IPS DF 4.7 (cell line): ENCODE measurements at regions not wholly inside any gene's neighbourhood (a gene's known extent, or its start where the extent isn't known, plus 50 kb on each side); places are given as distances from the start of the nearest gene placed in this dataset.

Source experiments
- DNase-seq: peaks from one replicate; pipeline ENCODE4 v3.0.0-alpha.2; 2013; ENCODE audit warnings: low spot score; ENCODE audit errors: extremely low read depth

- DNase-seq, result no peak
Measured at GRCh38 chr15:93179072-93179471, 90.1 kb upstream of the RGMA start.

- no peak for DNase-seq
Measured at GRCh38 chr15:93178371-93178770, 89.4 kb upstream of the RGMA start.

GRCh38 chr15:93176065-93176464, 87.1 kb upstream of the RGMA start:
- no peak for DNase-seq

- DNase-seq, result no peak
Measured at GRCh38 chr15:93174836-93175235, 85.8 kb upstream of the RGMA start.

GRCh38 chr15:93173369-93173768, 84.4 kb upstream of the RGMA start:
- no peak for DNase-seq

- DNase-seq, result no peak
Measured at GRCh38 chr15:93171476-93171875, 82.5 kb upstream of the RGMA start.

GRCh38 chr15:93170329-93170728, 81.3 kb upstream of the RGMA start:
- DNase-seq, result no peak

- no peak for DNase-seq
Measured at GRCh38 chr15:93168910-93169309, 79.9 kb upstream of the RGMA start.

- DNase-seq, result no peak
Measured at GRCh38 chr15:93167291-93167690, 78.3 kb upstream of the RGMA start.

- DNase-seq, result no peak
Measured at GRCh38 chr15:93166675-93167074, 77.7 kb upstream of the RGMA start.

GRCh38 chr15:93165734-93166470, 76.9 kb upstream of the RGMA start:
- DNase-seq, result no peak

- no peak for DNase-seq
Measured at GRCh38 chr15:93164409-93164808, 75.4 kb upstream of the RGMA start.

- no peak for DNase-seq
Measured at GRCh38 chr15:93162560-93162959, 73.5 kb upstream of the RGMA start.

- no peak for DNase-seq
Measured at GRCh38 chr15:93159930-93160329, 70.9 kb upstream of the RGMA start.

- no peak for DNase-seq
Measured at GRCh38 chr15:93158097-93158900, 69.3 kb upstream of the RGMA start.

- DNase-seq, result no peak
Measured at GRCh38 chr15:93154666-93155065, 65.7 kb upstream of the RGMA start.

GRCh38 chr15:93152951-93153350, 63.9 kb upstream of the RGMA start:
- no peak for DNase-seq

- no peak for DNase-seq
Measured at GRCh38 chr15:93152360-93152759, 63.3 kb upstream of the RGMA start.

- no peak for DNase-seq
Measured at GRCh38 chr15:93150910-93151881, 62.2 kb upstream of the RGMA start.

- no peak for DNase-seq
Measured at GRCh38 chr15:93146601-93147000, 57.6 kb upstream of the RGMA start.

GRCh38 chr15:93146196-93146595, 57.2 kb upstream of the RGMA start:
- DNase-seq, result no peak
